ENCODE measurements at regions not wholly inside any gene's neighbourhood (a gene's known extent, or its start where the extent isn't known, plus 50 kb on each side); places are given as distances from the start of the nearest gene placed in this dataset.
"Not testable (repeated sequence)": the region's sequence is repeated elsewhere in the genome, so short reads cannot be mapped to it uniquely, and the experiment has no call there.

- DNase-seq = no peak
Observed at GRCh38 chr16:26510924-26511323, 555.8 kb upstream of the C16orf82 start.

DNA sequence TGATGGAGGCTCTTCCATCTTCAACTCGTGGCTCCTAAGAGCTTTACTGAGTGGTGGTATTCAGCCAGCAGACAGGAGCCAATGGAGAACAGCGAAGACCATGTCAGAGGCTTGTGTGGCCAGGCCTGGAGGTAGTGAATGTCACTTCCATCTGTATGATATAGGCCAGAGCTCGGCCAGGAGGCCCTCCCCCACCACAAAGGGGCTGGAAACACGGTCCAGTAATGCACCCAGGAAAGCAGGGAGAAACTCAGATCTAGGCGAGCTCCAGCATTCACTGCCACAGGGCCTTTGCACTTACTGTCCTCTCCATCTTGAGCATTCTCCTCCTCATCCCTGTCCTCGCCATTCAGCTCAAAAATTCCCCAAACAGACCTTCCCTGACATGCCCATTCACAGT lies 555.3 kb upstream of the C16orf82 start:
- DNase-seq = no peak

- no peak for DNase-seq
Observed at GRCh38 chr16:26521626-26522025, 545.1 kb upstream of the C16orf82 start.

- DNase-seq = no peak
Observed at GRCh38 chr16:26524281-26524680, 542.4 kb upstream of the C16orf82 start.

DNA sequence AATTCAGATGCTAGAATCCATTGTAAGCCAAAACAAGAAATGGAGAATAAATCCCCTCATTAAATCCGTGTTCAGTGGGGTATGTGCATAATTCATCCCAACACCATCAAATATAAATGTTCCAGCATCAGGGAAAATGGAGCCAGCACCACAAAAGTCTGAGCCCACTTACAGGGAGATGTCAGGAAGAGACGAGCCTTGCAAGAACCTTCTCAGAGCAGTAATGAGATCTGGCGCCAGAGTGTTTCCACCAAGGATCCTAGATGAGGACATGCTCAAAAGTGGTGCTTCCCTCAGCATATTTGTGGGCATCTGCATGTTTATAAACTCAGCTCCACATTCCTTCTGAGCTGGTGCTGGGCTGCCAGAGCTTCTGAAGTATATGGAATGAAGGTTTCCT lies 541.9 kb upstream of the C16orf82 start:
- DNase-seq = no peak

GRCh38 chr16:26525856-26526255 lies 540.9 kb upstream of the C16orf82 start:
- no peak for DNase-seq

DNA sequence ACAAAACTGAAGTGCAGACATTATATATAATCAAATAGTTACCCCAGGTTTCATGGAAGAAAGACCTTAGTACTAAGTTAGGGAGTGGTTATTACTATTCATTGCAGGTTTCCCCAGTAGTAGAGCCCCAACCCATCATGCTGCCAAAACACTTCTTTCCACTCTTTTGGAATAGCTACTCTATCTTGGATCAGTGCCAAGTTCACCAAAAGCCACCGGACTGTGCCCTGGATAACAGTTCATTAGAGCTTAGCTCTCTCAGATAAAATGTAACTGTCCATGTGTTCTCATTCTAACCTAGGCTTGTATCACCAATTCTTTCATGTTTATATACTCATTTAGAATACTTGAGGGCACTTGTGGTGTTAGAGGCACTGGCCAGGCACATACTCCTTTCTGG lies 540.1 kb upstream of the C16orf82 start:
- DNase-seq = no peak

- DNase-seq = no peak
Observed at GRCh38 chr16:26530584-26531289, 536.0 kb upstream of the C16orf82 start.

DNA sequence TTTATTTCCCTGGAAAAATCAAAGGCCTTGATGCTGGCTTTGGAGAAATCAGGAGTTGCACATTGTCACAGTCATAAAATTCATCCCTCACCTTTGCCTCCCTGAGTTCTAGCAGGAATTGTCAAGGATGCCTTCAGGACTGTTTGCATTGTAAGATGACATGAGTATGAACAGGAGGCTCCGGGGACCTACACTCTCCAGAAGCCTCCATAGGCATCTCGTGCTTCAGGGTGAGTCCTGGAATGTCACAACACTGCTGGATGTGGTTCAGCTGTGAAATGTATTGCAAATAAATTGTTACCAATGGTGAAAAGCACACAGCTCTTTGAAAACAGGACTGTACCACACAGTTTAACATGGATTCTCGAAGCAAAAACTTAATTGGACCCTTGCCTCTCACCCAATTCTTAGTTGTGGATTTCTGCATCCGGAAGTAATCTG lies 535.4 kb upstream of the C16orf82 start:
- DNase-seq = no peak

- DNase-seq = no peak
Observed at GRCh38 chr16:26532456-26532855, 534.3 kb upstream of the C16orf82 start.

DNA sequence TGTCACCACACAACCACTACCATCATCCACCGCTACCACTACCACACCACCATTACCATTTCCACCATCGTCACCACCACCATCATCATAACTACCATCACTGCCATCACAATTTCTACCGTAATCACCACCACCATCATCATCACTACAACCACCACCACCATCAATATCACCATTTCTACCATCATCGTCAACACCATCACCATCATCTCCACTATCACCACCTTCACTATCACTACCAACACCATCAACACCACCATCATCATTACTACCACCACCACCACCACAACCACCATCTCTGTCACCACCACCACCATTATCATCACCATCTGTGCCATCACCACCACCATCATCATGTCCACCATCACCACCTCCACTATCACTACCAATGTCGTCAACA lies 524.5 kb upstream of the C16orf82 start:
- no peak for DNase-seq

DNA sequence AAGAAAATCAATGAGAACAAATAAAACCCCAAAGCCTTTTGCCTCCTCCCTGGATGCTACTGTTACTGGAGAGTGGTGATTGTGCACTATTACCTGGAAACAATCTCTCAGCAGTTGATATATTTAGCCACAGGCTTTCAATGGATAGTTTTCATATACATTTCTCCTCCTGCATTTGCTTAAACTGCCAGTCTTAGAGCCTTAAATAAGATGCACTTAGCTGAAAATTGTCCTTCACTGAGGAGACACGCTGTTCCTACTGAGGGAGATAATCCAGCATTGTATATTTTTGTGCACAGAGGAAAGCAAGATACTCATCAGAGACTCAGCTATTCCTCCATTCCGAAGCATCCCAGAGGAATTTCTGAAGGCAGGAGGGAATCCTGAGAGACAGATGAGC lies 520.2 kb upstream of the C16orf82 start:
- no peak for DNase-seq

- DNase-seq = no peak
Observed at GRCh38 chr16:26547681-26548080, 519.0 kb upstream of the C16orf82 start.

DNA sequence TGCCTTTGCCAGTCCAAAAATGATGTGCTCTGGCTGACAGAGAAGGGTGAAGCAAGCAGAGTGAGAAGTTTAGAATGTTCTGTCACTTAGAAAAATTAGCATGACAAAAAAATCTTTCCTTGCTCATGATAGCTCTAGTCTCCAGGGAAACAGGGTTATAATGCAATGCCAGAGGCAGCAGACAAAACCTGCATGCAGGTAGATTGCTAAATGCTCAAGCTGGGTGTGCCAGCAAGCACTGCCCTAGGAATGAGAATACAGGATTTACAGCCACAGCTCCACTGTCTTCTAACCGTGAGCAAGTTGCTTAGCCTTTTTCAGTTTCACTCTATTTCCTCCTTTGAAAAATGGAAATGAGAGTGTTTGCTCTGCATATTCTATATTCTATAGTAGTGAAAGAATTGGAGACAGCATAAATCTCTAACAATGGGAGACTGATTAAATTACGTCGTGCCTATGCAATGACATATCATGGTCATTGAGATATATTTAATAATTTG lies 516.6 kb upstream of the C16orf82 start:
- DNase-seq = no peak

- no peak for DNase-seq
Observed at GRCh38 chr16:26554030-26554429, 512.7 kb upstream of the C16orf82 start.

- no peak for DNase-seq
Observed at GRCh38 chr16:26561303-26561702, 505.4 kb upstream of the C16orf82 start.

- DNase-seq = no peak
Observed at GRCh38 chr16:26563018-26563417, 503.7 kb upstream of the C16orf82 start.

DNA sequence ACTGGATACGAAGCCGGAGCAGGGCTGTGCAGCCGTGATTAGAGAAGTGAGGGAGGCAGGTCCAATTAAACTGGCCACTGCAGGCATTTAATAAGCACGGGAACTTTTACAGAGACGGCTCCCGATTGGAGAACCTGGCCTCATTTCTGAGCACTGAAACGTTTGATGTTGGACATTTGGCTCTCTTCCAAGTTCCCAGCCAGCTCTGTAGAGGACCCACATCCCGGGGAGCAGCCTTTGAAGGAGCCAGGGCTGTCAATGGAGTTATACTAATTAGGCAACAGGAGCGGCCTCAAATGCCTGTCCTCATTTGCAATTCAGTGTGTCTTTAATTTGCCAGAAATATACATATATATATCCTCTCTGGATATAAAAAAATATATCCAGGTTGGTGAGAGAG lies 499.4 kb upstream of the C16orf82 start:
- DNase-seq = no peak

GRCh38 chr16:26569793-26570192 lies 496.9 kb upstream of the C16orf82 start:
- DNase-seq = no peak

DNA sequence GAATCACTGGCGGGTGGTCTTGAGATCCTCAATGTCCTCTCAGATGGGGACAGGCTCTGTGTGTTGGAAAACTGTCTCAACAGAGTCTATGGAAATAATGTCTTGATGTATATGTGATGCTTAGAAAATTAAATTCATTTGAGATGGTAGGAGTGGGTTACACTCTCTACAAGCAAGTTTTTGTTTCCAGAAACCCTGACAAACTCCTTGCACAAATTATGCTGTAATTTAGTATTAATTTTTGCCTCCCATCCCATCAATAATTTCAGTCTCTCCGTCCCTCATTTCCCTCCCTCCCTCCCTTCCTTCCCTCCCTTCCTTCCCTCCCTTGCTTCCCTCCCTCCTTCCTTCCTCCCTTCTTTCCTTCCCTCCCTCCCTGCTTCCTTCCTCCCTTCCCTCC lies 488.0 kb upstream of the C16orf82 start:
- no peak for DNase-seq

- DNase-seq = no peak
Observed at GRCh38 chr16:26583803-26584202, 482.9 kb upstream of the C16orf82 start.

GRCh38 chr16:26593700-26594099 lies 473.0 kb upstream of the C16orf82 start:
- no peak for DNase-seq

GRCh38 chr16:26594666-26595065 lies 472.1 kb upstream of the C16orf82 start:
- DNase-seq = no peak

- no peak for DNase-seq
Observed at GRCh38 chr16:26595199-26595598, 471.5 kb upstream of the C16orf82 start.

GRCh38 chr16:26596033-26596432 lies 470.7 kb upstream of the C16orf82 start:
- DNase-seq = not testable (repeated sequence)

Measured in activated CD4-positive, alpha-beta T cell treated with anti-CD3 and anti-CD28 coated beads for 48 hours (primary cell).